Left lung (tissue), 4 donors: ENCODE measurements at regions not wholly inside any gene's neighbourhood (a gene's known extent, or its start where the extent isn't known, plus 50 kb on each side); places are given as distances from the start of the nearest gene placed in this dataset.

Experiments used
- ATAC-seq: fragments of 200-7000 bp; cut with Tn5 transposase; one replicate; pipeline ENCODE4 v1.9.1; 2020; ENCODE audit warnings: moderate library complexity
- DNase-seq, 4 donors: peaks; one replicate each; pipeline ENCODE4 v3.0.0-alpha.2; 2013 to 2020
- H3K27ac ChIP-seq, 2 donors: fragments of 200-600 bp; sonication (generic) in 1 of 2; one replicate each; pipeline versions ENCODE4 v1.5.0 to v1.8.0; 2020 to 2021
- H3K27me3 ChIP-seq, 2 donors: fragments of 200-600 bp; sonication (generic) in 1 of 2; one replicate each; pipeline versions ENCODE4 v1.5.0 to v1.8.0; 2020 to 2021
- H3K36me3 ChIP-seq, 2 donors: fragments of 200-600 bp; sonication (generic) in 1 of 2; one replicate each; pipeline versions ENCODE4 v1.5.0 to v1.8.0; 2020 to 2021
- H3K4me1 ChIP-seq, 2 donors: fragments of 200-600 bp; one replicate each; pipeline ENCODE4 v1.8.0; 2021
- H3K4me3 ChIP-seq, 2 donors: fragments of 200-600 bp; sonication (generic) in 1 of 2; one replicate each; pipeline versions ENCODE4 v1.5.0 to v1.8.0; 2020 to 2021; ENCODE audit warnings: mild to moderate bottlenecking in 1 of 2
- H3K9me3 ChIP-seq, 2 donors: fragments of 200-600 bp; sonication (generic) in 1 of 2; one replicate each; pipeline versions ENCODE4 v1.5.0 to v1.8.0; 2020 to 2021
- intact Hi-C, 2 donors: fragments of 100-400 bp; cut with DNase I; formaldehyde crosslinking; loops; one replicate each; pipeline versions ENCODE4 v1.11.2 to v1.14.2; 2022
- TF ChIP-seq, protein P1 (sequence below), 2 donors: fragments of 200-600 bp; sonication (generic) in 1 of 2; IDR thresholded peaks; one replicate each; pipeline versions ENCODE4 v1.5.0 to v1.8.0; 2021; ENCODE audit warnings: antibody characterized with exemption in 2 of 2
- donor health status: DM: no; HTN: yes; CAD: no.
- donor health status: DM: no; HTN: no; CAD: no.

DNA sequence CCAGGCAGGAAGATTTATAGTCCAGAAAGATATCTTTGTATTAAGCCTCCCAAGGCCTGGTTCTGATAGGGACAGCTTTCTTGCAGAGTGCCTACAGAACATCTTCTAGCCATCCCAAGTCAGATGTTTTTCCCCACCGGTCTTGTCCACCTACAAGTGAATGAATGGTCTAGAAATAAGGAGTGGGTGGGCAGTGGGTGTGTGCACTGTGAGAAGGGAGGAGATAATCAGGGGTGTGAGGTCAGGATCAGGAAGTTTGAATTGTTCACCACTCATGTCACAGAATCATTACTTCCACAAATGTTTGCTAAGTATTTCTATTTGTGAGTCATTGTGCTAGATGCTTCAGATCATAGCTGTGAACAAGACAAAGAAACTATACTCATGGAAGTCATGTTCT, 332.6 kb downstream of the NKX6-1 start:
- H3K27me3 ChIP-seq = peaks cover 0 to under 1% of the 10 kb centered on the region in 2 donors
- intact Hi-C loops = no loop called here
- no peaks in the 10 kb centered on the region for H3K9me3 ChIP-seq
- TF ChIP-seq, protein P1, sequence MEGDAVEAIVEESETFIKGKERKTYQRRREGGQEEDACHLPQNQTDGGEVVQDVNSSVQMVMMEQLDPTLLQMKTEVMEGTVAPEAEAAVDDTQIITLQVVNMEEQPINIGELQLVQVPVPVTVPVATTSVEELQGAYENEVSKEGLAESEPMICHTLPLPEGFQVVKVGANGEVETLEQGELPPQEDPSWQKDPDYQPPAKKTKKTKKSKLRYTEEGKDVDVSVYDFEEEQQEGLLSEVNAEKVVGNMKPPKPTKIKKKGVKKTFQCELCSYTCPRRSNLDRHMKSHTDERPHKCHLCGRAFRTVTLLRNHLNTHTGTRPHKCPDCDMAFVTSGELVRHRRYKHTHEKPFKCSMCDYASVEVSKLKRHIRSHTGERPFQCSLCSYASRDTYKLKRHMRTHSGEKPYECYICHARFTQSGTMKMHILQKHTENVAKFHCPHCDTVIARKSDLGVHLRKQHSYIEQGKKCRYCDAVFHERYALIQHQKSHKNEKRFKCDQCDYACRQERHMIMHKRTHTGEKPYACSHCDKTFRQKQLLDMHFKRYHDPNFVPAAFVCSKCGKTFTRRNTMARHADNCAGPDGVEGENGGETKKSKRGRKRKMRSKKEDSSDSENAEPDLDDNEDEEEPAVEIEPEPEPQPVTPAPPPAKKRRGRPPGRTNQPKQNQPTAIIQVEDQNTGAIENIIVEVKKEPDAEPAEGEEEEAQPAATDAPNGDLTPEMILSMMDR (IDR thresholded peaks at IDR 0.05) = no peak
- DNase-seq = no peak
- H3K4me1 ChIP-seq = no peaks in the 10 kb centered on the region
- no peak overlapping the region for H3K27ac ChIP-seq
- no peak overlapping the region for H3K4me3 ChIP-seq
- no peak for ATAC-seq
- no peaks in the 10 kb centered on the region for H3K36me3 ChIP-seq

- Histone ChIP-seq H3K27ac (no peak overlapping the region), H3K36me3 (no peaks in the 10 kb centered on the region), H3K4me3 (no peak overlapping the region), H3K27me3 (peaks cover 0 to 17% of the 10 kb centered on the region in 2 donors), H3K4me1 (no peaks in the 10 kb centered on the region), H3K9me3 (no peaks in the 10 kb centered on the region)
- ATAC-seq (no peak), DNase-seq (peak in 2 of 4 donors; percentile 37 to 56)
- intact Hi-C loops = no loop called here
- TF ChIP-seq, protein P1 (IDR thresholded peaks at IDR 0.05) = no peak
Measured at GRCh38 chr4:84164201-84164600, 334.9 kb downstream of the NKX6-1 start.

DNA sequence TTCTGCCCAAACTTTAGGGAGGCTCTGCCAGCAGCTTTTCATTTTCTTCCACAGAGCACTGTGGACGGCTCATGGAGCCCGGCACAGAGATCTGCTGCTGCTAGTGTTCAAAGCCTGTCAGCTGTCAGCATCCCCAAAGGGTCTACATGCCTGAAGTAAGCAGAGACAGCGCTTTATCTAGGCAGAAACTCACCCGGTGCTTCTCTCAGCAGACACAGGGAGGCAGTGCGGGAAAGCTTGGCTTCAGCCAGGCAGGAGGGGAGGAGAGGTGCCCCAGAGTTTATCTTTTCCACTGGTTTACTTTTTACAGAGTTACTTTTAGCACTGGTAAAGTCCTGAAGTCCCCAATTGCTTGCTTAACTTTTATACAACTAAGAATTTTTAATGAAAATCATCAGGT, 339.3 kb downstream of the NKX6-1 start:
- intact Hi-C loops = no loop called here
- Histone ChIP-seq H3K27ac (no peak overlapping the region), H3K4me3 (no peak overlapping the region), H3K36me3 (no peaks in the 10 kb centered on the region), H3K4me1 (no peaks in the 10 kb centered on the region), H3K27me3 (peaks cover 0 to 35% of the 10 kb centered on the region in 2 donors), H3K9me3 (no peaks in the 10 kb centered on the region)
- TF ChIP-seq, protein P1 (IDR thresholded peaks at IDR 0.05) = no peak
- DNase-seq (peak in 1 of 4 donors; percentile 26), ATAC-seq (no peak)

DNA sequence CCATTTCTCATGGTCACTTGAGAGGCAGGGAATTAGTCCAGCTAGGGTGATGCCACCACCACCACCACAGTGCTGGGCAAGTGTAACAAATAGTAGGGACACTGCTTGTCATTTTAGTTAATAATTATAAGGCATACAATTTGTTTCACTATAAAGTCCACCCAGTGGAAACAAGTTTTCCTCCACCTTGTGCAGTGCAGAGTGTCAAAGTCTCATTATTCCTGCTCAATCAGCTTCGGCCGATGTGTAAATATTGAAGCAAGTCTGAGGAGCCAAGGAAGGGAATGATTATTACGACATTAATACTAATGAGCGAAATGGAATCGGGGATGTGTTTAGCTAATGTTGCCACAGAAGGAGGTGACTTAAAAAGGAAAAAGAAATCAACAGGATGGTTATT, 340.4 kb downstream of the NKX6-1 start:
- TF ChIP-seq, protein P1 (IDR thresholded peaks at IDR 0.05) = no peak
- Histone ChIP-seq H3K36me3 (no peaks in the 10 kb centered on the region), H3K4me3 (no peak overlapping the region), H3K27ac (no peak overlapping the region), H3K9me3 (no peaks in the 10 kb centered on the region), H3K27me3 (peaks cover 0 to 35% of the 10 kb centered on the region in 2 donors), H3K4me1 (no peaks in the 10 kb centered on the region)
- no peak for DNase-seq
- ATAC-seq = no peak
- intact Hi-C loops = no loop called here

- intact Hi-C loops = no loop called here
- Histone ChIP-seq H3K27ac (no peak overlapping the region), H3K36me3 (no peaks in the 10 kb centered on the region), H3K4me3 (no peak overlapping the region), H3K27me3 (no peaks in the 10 kb centered on the region), H3K4me1 (no peaks in the 10 kb centered on the region), H3K9me3 (no peaks in the 10 kb centered on the region)
- ATAC-seq (no peak), DNase-seq (no peak)
- TF ChIP-seq, protein P1 (IDR thresholded peaks at IDR 0.05) = no peak
Measured at GRCh38 chr4:84151574-84151973, 347.5 kb downstream of the NKX6-1 start.
